OCI-LY7 (cell line): ENCODE measurements at regions not wholly inside any gene's neighbourhood (a gene's known extent, or its start where the extent isn't known, plus 50 kb on each side); places are given as distances from the start of the nearest gene placed in this dataset.

Experiments
- BruUV-seq: library from RNA; stranded (reverse); fragments of 400-500 nt; replicated peaks from 2 replicates; lab custom pipeline; 2021; lab: Mats Ljungman, UMichigan
- CTCF ChIA-PET: fragments of 300-600 bp; sonication (Branson Sonifier 250); formaldehyde crosslinking; loops from one replicate; lab custom pipeline; 2022; ENCODE audit warnings: antibody characterized with exemption; ENCODE audit not compliant: unreplicated experiment; lab: Charles Lee
- POLR2A ChIA-PET: fragments of 300-600 bp; sonication (Branson Sonifier 250); formaldehyde crosslinking; loops from one replicate; lab custom pipeline; 2022; ENCODE audit warnings: antibody characterized with exemption; lab: Charles Lee
- DNase-seq: peaks from one replicate; pipeline ENCODE4 v3.0.0-alpha.2; 2015; ENCODE audit warnings: low spot score
- H2AFZ ChIP-seq: fragments of 200-600 bp; sonication (generic), shearing (Covaris generic); 2 replicates; pipeline ENCODE4 v1.6.1; 2014; ENCODE audit warnings: mild to moderate bottlenecking, antibody characterized with exemption, low read length, moderate library complexity
- H3K27ac ChIP-seq: fragments of 200-600 bp; sonication (generic); 2 replicates; pipeline ENCODE4 v1.5.1; 2014; ENCODE audit warnings: mixed run types, low read depth, mild to moderate bottlenecking, moderate library complexity, low read length, inconsistent platforms; ENCODE audit not compliant: poor library complexity, severe bottlenecking
- H3K36me3 ChIP-seq: fragments of 200-600 bp; sonication (generic); 2 replicates; pipeline ENCODE4 v1.6.1; 2014; ENCODE audit warnings: mild to moderate bottlenecking, antibody characterized with exemption, low read length, moderate library complexity, mixed read lengths; ENCODE audit not compliant: insufficient read depth
- H3K4me1 ChIP-seq: fragments of 200-600 bp; sonication (generic); 2 replicates; pipeline ENCODE4 v1.5.1; 2014; ENCODE audit warnings: mild to moderate bottlenecking, low read length; ENCODE audit not compliant: insufficient read depth, poor library complexity, severe bottlenecking
- H3K4me2 ChIP-seq: fragments of 200-600 bp; sonication (generic); 2 replicates; pipeline ENCODE4 v1.6.1; 2014; ENCODE audit warnings: mild to moderate bottlenecking, low read length
- H3K4me3 ChIP-seq: fragments of 200-600 bp; sonication (generic); 2 replicates; pipeline ENCODE4 v1.5.1; 2014; ENCODE audit warnings: mild to moderate bottlenecking, low read depth, low read length; ENCODE audit not compliant: poor library complexity, severe bottlenecking
- H3K79me2 ChIP-seq: fragments of 200-600 bp; sonication (generic); 2 replicates; pipeline ENCODE4 v1.6.1; 2016; ENCODE audit warnings: low read depth, mild to moderate bottlenecking, low read length, moderate library complexity, mixed read lengths; ENCODE audit not compliant: insufficient read depth
- H3K9me2 ChIP-seq: fragments of 200-600 bp; sonication (generic); 2 replicates; pipeline ENCODE4 v1.6.1; 2016; ENCODE audit warnings: mild to moderate bottlenecking, low read length, mixed read lengths; ENCODE audit not compliant: insufficient read depth
- H3K9me3 ChIP-seq: fragments of 200-600 bp; sonication (generic); 2 replicates; pipeline ENCODE4 v1.6.1; 2014; ENCODE audit warnings: mild to moderate bottlenecking, mixed run types, low read length, mixed read lengths
- H4K20me1 ChIP-seq: fragments of 200-600 bp; sonication (generic); 2 replicates; pipeline ENCODE4 v1.6.1; 2014; ENCODE audit warnings: mild to moderate bottlenecking, antibody characterized with exemption, low read length, moderate library complexity, mixed read lengths; ENCODE audit not compliant: insufficient read depth
- EZH2phosphoT487 ChIP-seq: fragments of 200-600 bp; sonication (generic); IDR thresholded peaks from 2 replicates; pipeline ENCODE4 v1.6.1; 2018; ENCODE audit warnings: low read depth, borderline replicate concordance, mild to moderate bottlenecking, mixed run types, antibody characterized with exemption, low read length, moderate library complexity, mixed read lengths
- intact Hi-C: fragments of 100-400 bp; cut with micrococcal nuclease; formaldehyde crosslinking; loops from one replicate; pipeline ENCODE4 v1.10.0; 2022; ENCODE audit not compliant: unreplicated experiment
- TF ChIP-seq, protein P1 (sequence below): fragments of 200-600 bp; sonication (generic); conservative IDR thresholded peaks from 2 replicates; pipeline ENCODE4 v1.5.1; 2014; ENCODE audit warnings: mild to moderate bottlenecking, antibody characterized with exemption, low read length, moderate library complexity, mixed read lengths

DNA sequence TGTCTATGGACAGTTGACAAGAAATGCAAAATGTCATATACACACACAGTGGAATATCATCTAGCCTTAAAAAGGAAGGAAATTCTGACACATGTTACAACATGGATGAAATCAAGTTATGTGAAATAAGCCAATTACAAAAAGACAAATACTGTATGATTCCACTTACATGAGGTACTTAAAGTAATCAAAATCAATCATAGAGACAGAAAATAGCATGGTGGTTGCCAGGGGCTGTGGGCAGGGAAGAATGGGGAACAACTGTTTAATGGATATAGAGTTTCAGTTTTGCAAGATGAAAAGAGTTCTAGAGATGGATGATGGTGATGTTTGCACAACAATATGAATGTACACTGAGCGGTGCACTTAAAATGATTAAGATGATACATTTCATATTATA lies 613.8 kb upstream of the ZNF385D start:
- H3K36me3 ChIP-seq, result no peaks in the 10 kb centered on the region
- H3K4me3 ChIP-seq, result no peak overlapping the region
- H2AFZ ChIP-seq, result no peak overlapping the region
- H3K27ac ChIP-seq, result no peak overlapping the region
- TF ChIP-seq EZH2phosphoT487, result no peak
- TF ChIP-seq, protein P1, sequence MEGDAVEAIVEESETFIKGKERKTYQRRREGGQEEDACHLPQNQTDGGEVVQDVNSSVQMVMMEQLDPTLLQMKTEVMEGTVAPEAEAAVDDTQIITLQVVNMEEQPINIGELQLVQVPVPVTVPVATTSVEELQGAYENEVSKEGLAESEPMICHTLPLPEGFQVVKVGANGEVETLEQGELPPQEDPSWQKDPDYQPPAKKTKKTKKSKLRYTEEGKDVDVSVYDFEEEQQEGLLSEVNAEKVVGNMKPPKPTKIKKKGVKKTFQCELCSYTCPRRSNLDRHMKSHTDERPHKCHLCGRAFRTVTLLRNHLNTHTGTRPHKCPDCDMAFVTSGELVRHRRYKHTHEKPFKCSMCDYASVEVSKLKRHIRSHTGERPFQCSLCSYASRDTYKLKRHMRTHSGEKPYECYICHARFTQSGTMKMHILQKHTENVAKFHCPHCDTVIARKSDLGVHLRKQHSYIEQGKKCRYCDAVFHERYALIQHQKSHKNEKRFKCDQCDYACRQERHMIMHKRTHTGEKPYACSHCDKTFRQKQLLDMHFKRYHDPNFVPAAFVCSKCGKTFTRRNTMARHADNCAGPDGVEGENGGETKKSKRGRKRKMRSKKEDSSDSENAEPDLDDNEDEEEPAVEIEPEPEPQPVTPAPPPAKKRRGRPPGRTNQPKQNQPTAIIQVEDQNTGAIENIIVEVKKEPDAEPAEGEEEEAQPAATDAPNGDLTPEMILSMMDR, result no peak
- H3K9me2 ChIP-seq, result no peaks in the 10 kb centered on the region
- no peak for DNase-seq
- H4K20me1 ChIP-seq, result no peaks in the 10 kb centered on the region
- BruUV-seq, result no TSS peak
- ChIA-PET CTCF (no interaction called here), POLR2A (interaction anchor here (0.6 kb wide), 1 partner anchor 131 kb away, joined by 3 read pairs; no protein-coding TSS in a partner anchor)
- no peaks in the 10 kb centered on the region for H3K79me2 ChIP-seq
- H3K4me1 ChIP-seq, result no peaks in the 10 kb centered on the region
- intact Hi-C loops, result no loop called here
- no peaks in the 10 kb centered on the region for H3K9me3 ChIP-seq
- no peak overlapping the region for H3K4me2 ChIP-seq

DNA sequence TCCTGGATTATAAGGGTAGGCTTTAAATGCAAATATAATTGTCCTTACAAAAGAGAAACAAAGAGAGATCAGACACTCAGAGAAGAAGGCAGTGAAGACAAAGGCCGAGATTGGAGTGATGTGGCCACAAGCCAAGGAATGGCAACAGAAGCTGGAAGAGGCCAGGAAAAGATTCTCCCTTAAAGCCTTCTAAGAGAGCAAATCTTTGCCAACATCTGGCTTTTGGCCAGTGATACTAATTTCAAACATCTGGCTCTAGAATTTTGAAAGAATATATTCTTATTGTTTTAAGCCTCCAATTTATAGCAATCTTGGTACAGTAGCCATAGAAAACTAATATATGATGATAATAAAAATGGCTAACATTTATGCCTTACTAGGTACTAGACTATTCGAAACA lies 615.8 kb upstream of the ZNF385D start:
- H3K9me3 ChIP-seq, result no peaks in the 10 kb centered on the region
- ChIA-PET POLR2A (no interaction called here), CTCF (no interaction called here)
- H3K79me2 ChIP-seq, result no peaks in the 10 kb centered on the region
- H3K9me2 ChIP-seq, result no peaks in the 10 kb centered on the region
- TF ChIP-seq, protein P1, result no peak
- TF ChIP-seq EZH2phosphoT487, result no peak
- H3K27ac ChIP-seq, result no peak overlapping the region
- DNase-seq, result no peak
- no peak overlapping the region for H2AFZ ChIP-seq
- no peaks in the 10 kb centered on the region for H4K20me1 ChIP-seq
- H3K4me3 ChIP-seq, result no peak overlapping the region
- H3K4me2 ChIP-seq, result no peak overlapping the region
- BruUV-seq, result no TSS peak
- intact Hi-C loops, result no loop called here
- no peaks in the 10 kb centered on the region for H3K4me1 ChIP-seq
- no peaks in the 10 kb centered on the region for H3K36me3 ChIP-seq

DNA sequence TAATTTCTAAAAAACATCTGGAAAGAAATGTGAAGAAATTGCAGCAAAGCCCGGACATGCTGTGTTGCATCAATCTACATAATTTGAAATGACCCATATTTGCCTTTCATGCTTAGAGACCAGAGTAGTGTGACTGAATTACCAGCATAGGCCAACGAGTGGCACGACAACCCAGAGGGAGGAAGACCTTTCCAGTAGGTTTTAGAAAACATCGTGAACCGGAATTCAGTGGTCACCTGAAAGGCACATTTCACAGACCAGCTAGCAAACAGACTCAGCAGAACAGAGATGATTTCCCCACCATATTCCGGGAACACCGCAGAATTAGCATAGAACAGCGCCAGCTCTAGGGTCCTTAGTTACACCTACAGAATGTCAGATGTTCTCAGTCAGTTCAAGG lies 620.0 kb upstream of the ZNF385D start:
- CTCF ChIA-PET, result no interaction called here
- no peak for DNase-seq

More for the DNA sequence above, 620.0 kb upstream of the ZNF385D start:
- no peak overlapping the region for H3K4me3 ChIP-seq
- H4K20me1 ChIP-seq, result no peaks in the 10 kb centered on the region
- no peaks in the 10 kb centered on the region for H3K9me2 ChIP-seq
- H3K27ac ChIP-seq, result no peak overlapping the region
- H3K79me2 ChIP-seq, result no peaks in the 10 kb centered on the region
- BruUV-seq, result no TSS peak
- no peaks in the 10 kb centered on the region for H3K9me3 ChIP-seq
- no peaks in the 10 kb centered on the region for H3K36me3 ChIP-seq
- TF ChIP-seq, protein P1, result no peak
- no peak for TF ChIP-seq EZH2phosphoT487
- POLR2A ChIA-PET, result no interaction called here
- intact Hi-C loops, result no loop called here
- no peak overlapping the region for H3K4me2 ChIP-seq
- H3K4me1 ChIP-seq, result no peaks in the 10 kb centered on the region
- H2AFZ ChIP-seq, result no peak overlapping the region
